H9 (cell line): ENCODE measurements at regions not wholly inside any gene's neighbourhood (a gene's known extent, or its start where the extent isn't known, plus 50 kb on each side); places are given as distances from the start of the nearest gene placed in this dataset.

Experiments used
- DNase-seq: peaks from one replicate; pipeline ENCODE4 v3.0.0-alpha.2; 2017
- H2AFZ ChIP-seq: one replicate; pipeline ENCODE4 v1.6.1; 2013; ENCODE audit warnings: mild to moderate bottlenecking, low read length, control low read depth, moderate library complexity
- H2AK5ac ChIP-seq: 2 replicates; pipeline ENCODE4 v1.6.1; 2013; ENCODE audit warnings: low read length, control low read depth, mixed read lengths; ENCODE audit not compliant: insufficient read length
- H2BK120ac ChIP-seq: one replicate; pipeline ENCODE4 v1.6.1; 2013; ENCODE audit warnings: low read depth, mild to moderate bottlenecking, low read length, control low read depth, inconsistent platforms; ENCODE audit not compliant: poor library complexity, severe bottlenecking
- H2BK12ac ChIP-seq: 2 replicates; pipeline ENCODE4 v1.6.1; 2013; ENCODE audit warnings: low read length, control low read depth, mixed read lengths, low read depth; ENCODE audit not compliant: insufficient read length
- H2BK15ac ChIP-seq: 2 replicates; pipeline ENCODE4 v1.6.1; 2013; ENCODE audit warnings: low read depth, low read length, control low read depth
- H2BK20ac ChIP-seq: one replicate; pipeline ENCODE4 v1.6.1; 2013; ENCODE audit warnings: low read depth, mild to moderate bottlenecking, low read length, control low read depth, inconsistent platforms; ENCODE audit not compliant: poor library complexity, severe bottlenecking
- H2BK5ac ChIP-seq: 2 replicates; pipeline ENCODE4 v1.6.1; 2013; ENCODE audit warnings: low read length, control low read depth, mixed read lengths; ENCODE audit not compliant: insufficient read length
- H3K14ac ChIP-seq: 2 replicates; pipeline ENCODE4 v1.6.1; 2013; ENCODE audit warnings: low read length, control low read depth; ENCODE audit not compliant: insufficient read depth
- H3K18ac ChIP-seq: 2 replicates; pipeline ENCODE4 v1.6.1; 2013; ENCODE audit warnings: low read depth, mild to moderate bottlenecking, mixed read lengths, low read length, control low read depth; ENCODE audit not compliant: insufficient read length
- H3K23ac ChIP-seq: 2 replicates; pipeline ENCODE4 v1.6.1; 2013; ENCODE audit warnings: low read length, control low read depth, mixed read lengths, low read depth; ENCODE audit not compliant: insufficient read length
- H3K23me2 ChIP-seq: 2 replicates; pipeline ENCODE4 v1.6.1; 2013; ENCODE audit warnings: low read depth, mild to moderate bottlenecking, mixed read lengths, low read length, control low read depth; ENCODE audit not compliant: insufficient read length, poor library complexity, severe bottlenecking
- H3K27ac ChIP-seq: 2 replicates; pipeline ENCODE4 v1.5.1; 2013; ENCODE audit warnings: low read length, control low read depth, mixed read lengths, low read depth; ENCODE audit not compliant: insufficient read length
- H3K27me3 ChIP-seq: 2 replicates; pipeline ENCODE4 v1.6.1; 2013; ENCODE audit warnings: low read length, control low read depth, inconsistent platforms; ENCODE audit not compliant: insufficient read depth
- H3K4ac ChIP-seq: 2 replicates; pipeline ENCODE4 v1.6.1; 2013; ENCODE audit warnings: low read depth, mild to moderate bottlenecking, control low read depth, inconsistent platforms, low read length, moderate library complexity
- H3K4me1 ChIP-seq: 2 replicates; pipeline ENCODE4 v1.6.1; 2013; ENCODE audit warnings: low read length, control low read depth, inconsistent platforms; ENCODE audit not compliant: insufficient read depth
- H3K4me2 ChIP-seq: 2 replicates; pipeline ENCODE4 v1.6.1; 2013; ENCODE audit warnings: low read length, control low read depth, mixed read lengths; ENCODE audit not compliant: insufficient read length, insufficient read depth
- H3K56ac ChIP-seq: 2 replicates; pipeline ENCODE4 v1.6.1; 2013; ENCODE audit warnings: low read depth, mild to moderate bottlenecking, mixed read lengths, low read length, control low read depth; ENCODE audit not compliant: insufficient read length
- H3K79me1 ChIP-seq: 2 replicates; pipeline ENCODE4 v1.6.1; 2013; ENCODE audit warnings: low read depth, mild to moderate bottlenecking, moderate library complexity, low read length, control low read depth, inconsistent platforms; ENCODE audit not compliant: insufficient read depth, poor library complexity, severe bottlenecking
- H3K79me2 ChIP-seq: 2 replicates; pipeline ENCODE4 v1.6.1; 2013; ENCODE audit warnings: low read length, control low read depth, inconsistent platforms; ENCODE audit not compliant: insufficient read depth
- H3K9ac ChIP-seq: 2 replicates; pipeline ENCODE4 v1.6.1; 2013; ENCODE audit warnings: low read length, control low read depth, mixed read lengths; ENCODE audit not compliant: insufficient read length; ENCODE audit errors: extremely low read depth
- H3K9me3 ChIP-seq: one replicate; pipeline ENCODE4 v1.6.1; 2013; ENCODE audit warnings: low read depth, low read length, inconsistent platforms; ENCODE audit not compliant: control insufficient read depth
- H3T11ph ChIP-seq: one replicate; pipeline ENCODE4 v1.6.1; 2013; ENCODE audit warnings: mild to moderate bottlenecking, low read length, control low read depth, inconsistent platforms
- H4K20me1 ChIP-seq: one replicate; pipeline ENCODE4 v1.6.1; 2013; ENCODE audit not compliant: control insufficient read depth, insufficient read length, insufficient read depth
- H4K5ac ChIP-seq: 2 replicates; pipeline ENCODE4 v1.6.1; 2013; ENCODE audit warnings: low read depth, mild to moderate bottlenecking, mixed read lengths, low read length, control low read depth; ENCODE audit not compliant: insufficient read length
- H4K8ac ChIP-seq: replicated peaks from 2 replicates; pipeline ENCODE4 v1.6.1; 2013; ENCODE audit warnings: low read length, control low read depth, mixed read lengths, low read depth; ENCODE audit not compliant: insufficient read length
- H4K91ac ChIP-seq: 2 replicates; pipeline ENCODE4 v1.6.1; 2013; ENCODE audit warnings: low read depth, mild to moderate bottlenecking, moderate library complexity, mixed read lengths, low read length, control low read depth; ENCODE audit not compliant: insufficient read length
- H3K27ac Mint-ChIP-seq, 3 experiments: 2 replicates in 2 of 3; 3 replicates in 1 of 3; pipeline ENCODE4 v1.8.0; 2020 to 2021; ENCODE audit warnings: mixed read lengths in 3 of 3, mild to moderate bottlenecking in 1 of 3, moderate library complexity in 1 of 3
- H3K27me3 Mint-ChIP-seq: 2 replicates; pipeline ENCODE4 v1.8.0; 2021; ENCODE audit warnings: low read depth, mild to moderate bottlenecking, moderate library complexity, mixed read lengths
- H3K36me3 Mint-ChIP-seq, 3 experiments: 2 replicates in 2 of 3; 3 replicates in 1 of 3; pipeline ENCODE4 v1.8.0; 2020 to 2021; ENCODE audit warnings: low read depth in 3 of 3, mixed read lengths in 3 of 3; ENCODE audit not compliant: insufficient read depth in 1 of 3
- H3K4me1 Mint-ChIP-seq, 2 experiments: 2 replicates each; pipeline ENCODE4 v1.8.0; 2020; ENCODE audit warnings: mixed read lengths in 2 of 2
- H3K4me3 Mint-ChIP-seq, 2 experiments: 2 replicates in 1 of 2; 3 replicates in 1 of 2; pipeline ENCODE4 v1.8.0; 2020 to 2021; ENCODE audit warnings: mild to moderate bottlenecking in 2 of 2, mixed read lengths in 2 of 2, moderate library complexity in 1 of 2
- H3K9me3 Mint-ChIP-seq, 2 experiments: 2 replicates in 1 of 2; 3 replicates in 1 of 2; pipeline ENCODE4 v1.8.0; 2020; ENCODE audit warnings: mild to moderate bottlenecking in 2 of 2, mixed read lengths in 2 of 2, moderate library complexity in 1 of 2
- CTCF ChIP-seq: fragments of 200-600 bp; sonication (generic); conservative IDR thresholded peaks from 3 replicates; pipeline ENCODE4 v1.8.0; 2021; ENCODE audit warnings: antibody characterized with exemption, mild to moderate bottlenecking
- WGBS: extraction: QIAGEN DNeasy Blood & Tissue Kit; methylation state at CpG from one replicate; pipeline ENCODE4 v1.1.7; 2013; ENCODE audit warnings: missing lambda C conversion rate, low lambda C conversion rate, mixed read lengths; ENCODE audit not compliant: insufficient read length; ENCODE audit errors: extremely low coverage; 5-methylcytosine and 5-hydroxymethylcytosine counted together

- Histone ChIP-seq H3K23me2 (no peaks in the 10 kb centered on the region), H4K91ac (no peak overlapping the region), H2BK12ac (no peak overlapping the region), H2BK5ac (no peak overlapping the region), H3K79me2 (no peaks in the 10 kb centered on the region), H3K27me3 (no peaks in the 10 kb centered on the region), H3T11ph (no peak overlapping the region), H3K56ac (no peak overlapping the region), H4K20me1 (no peaks in the 10 kb centered on the region), H3K27ac (no peak overlapping the region), H2AK5ac (no peak overlapping the region), H3K23ac (no peak overlapping the region), H3K4me1 (no peaks in the 10 kb centered on the region), H3K18ac (no peak overlapping the region), H3K79me1 (no peaks in the 10 kb centered on the region), H3K9me3 (no peaks in the 10 kb centered on the region), H2BK20ac (no peak overlapping the region), H2AFZ (no peak overlapping the region), H3K9ac (no peak overlapping the region), H4K5ac (no peak overlapping the region), H3K4ac (no peak overlapping the region), H3K14ac (no peak overlapping the region), H2BK15ac (no peak overlapping the region), H3K4me2 (no peak overlapping the region), H4K8ac (no peak overlapping the region), H2BK120ac (no peak overlapping the region)
- Mint-ChIP-seq H3K36me3 (no peaks in the 10 kb centered on the region), H3K27ac (no peak overlapping the region), H3K27me3 (no peaks in the 10 kb centered on the region), H3K9me3 (no peaks in the 10 kb centered on the region), H3K4me3 (no peak overlapping the region), H3K4me1 (no peaks in the 10 kb centered on the region)
- DNase-seq = no peak
- no peak for TF ChIP-seq CTCF
- no CpG with 5 or more reads among the region's 3 CpGs for WGBS
Observed at GRCh38 chr5:17001428-17001827, 65.3 kb upstream of the MYO10 start.
